ENCODE measurements at regions not wholly inside any gene's neighbourhood (a gene's known extent, or its start where the extent isn't known, plus 50 kb on each side); places are given as distances from the start of the nearest gene placed in this dataset.

GRCh38 chr1:218948446-218948845 is 225.2 kb upstream of the LYPLAL1 start:
- TF ChIP-seq POLR2A (IDR thresholded peaks at IDR 0.05) (no peak), CTCF (IDR thresholded peaks at IDR 0.05) (no peak)
